Myocyte (in vitro differentiated cells): ENCODE measurements at regions not wholly inside any gene's neighbourhood (a gene's known extent, or its start where the extent isn't known, plus 50 kb on each side); places are given as distances from the start of the nearest gene placed in this dataset.
"Not testable (repeated sequence)": the region's sequence is repeated elsewhere in the genome, so short reads cannot be mapped to it uniquely, and the experiment has no call there.

ENCODE experiments used
- DNase-seq: peaks from one replicate; pipeline ENCODE4 v3.0.0-alpha.2; 2012; ENCODE audit warnings: low read depth

DNA sequence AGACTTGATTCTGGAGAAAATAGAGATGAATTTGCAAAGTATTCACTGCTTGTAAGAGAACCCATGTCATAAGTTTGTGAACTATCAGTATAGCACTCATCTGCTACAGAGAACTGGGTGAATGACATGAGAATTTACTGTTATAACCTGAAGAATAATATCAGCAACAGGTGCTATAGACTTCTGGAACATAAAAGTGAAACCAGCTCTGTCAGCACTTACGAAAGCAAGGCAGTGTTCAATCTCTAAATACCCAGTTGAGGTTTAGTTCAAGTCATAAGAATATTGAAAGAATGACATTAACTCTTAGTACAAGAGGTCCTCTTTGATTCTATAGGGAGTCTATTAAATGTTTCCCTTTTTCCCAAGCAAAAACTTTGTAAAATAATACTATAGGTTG is 232.9 kb upstream of the ANKRD50 start:
- no peak for DNase-seq

DNA sequence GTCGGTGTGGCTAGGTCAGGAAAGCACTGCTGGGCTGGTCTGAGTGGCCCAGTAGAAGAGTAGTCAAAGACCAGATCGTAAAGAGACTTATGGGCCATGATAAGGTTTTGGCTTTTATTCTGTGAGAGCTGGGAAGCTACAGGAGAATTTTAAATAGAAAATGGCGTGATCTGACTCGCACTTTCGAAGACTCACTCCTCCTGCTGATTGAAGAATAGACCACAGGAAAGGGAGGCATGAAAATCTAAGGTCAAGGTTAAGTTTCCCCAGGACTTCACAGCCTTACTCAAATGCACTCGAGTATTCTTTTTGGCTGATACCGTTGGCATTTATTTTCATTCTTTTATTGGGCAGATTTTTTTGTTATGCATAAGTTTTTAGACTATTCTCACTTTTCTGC is 231.4 kb upstream of the ANKRD50 start:
- DNase-seq, result no peak

DNA sequence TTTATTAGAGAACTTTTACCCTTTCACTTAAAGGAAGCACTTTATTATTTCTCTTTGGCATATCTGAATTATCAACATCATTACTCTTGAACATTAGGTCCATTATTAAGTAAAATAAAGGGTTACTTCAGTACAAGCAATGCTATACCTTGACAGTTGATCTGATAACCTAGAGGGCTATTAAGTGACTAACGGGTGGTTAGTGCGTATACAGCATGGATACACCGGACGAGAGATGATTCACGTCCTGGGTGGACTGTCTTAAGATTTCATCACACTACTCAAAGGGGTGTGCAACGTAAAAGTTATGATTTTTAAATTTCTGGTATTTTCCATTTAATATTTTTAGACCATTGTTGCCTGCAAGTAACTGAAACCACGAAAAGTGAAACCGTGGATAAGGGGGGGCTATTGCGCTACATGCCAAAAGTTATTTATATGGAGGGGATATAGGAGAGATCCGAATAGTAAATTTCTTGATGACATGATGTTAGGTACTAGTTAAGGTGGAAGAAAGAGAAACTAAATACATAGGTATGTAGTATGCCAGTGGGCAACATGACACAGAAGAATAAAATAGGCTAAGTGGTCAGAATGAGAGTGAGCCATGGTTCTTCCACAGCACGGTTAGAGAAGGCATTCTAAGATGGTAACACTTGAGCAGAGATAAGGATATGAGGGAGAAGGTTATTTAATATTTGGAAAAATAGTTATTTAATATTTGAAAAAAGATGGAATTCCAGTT is 230.8 kb upstream of the ANKRD50 start:
- no peak for DNase-seq

DNA sequence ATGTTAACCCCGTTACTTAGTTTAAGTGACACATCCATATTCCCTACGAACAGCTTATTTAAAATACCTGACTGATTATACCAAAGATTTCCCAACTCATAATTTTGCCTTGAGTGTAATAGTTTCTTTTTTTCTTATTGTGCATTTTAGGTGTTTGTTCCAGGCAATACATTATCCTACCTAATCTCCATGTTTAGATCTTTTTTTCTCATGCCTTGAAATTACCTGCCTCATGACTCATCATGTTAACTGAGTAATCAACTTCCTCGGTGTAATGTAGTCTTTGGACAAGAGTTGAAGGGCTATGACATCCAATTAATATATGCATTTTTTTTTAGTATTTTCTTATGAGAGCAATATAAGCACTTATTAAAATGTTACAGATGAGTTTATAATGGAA is 228.7 kb upstream of the ANKRD50 start:
- DNase-seq, result no peak

DNA sequence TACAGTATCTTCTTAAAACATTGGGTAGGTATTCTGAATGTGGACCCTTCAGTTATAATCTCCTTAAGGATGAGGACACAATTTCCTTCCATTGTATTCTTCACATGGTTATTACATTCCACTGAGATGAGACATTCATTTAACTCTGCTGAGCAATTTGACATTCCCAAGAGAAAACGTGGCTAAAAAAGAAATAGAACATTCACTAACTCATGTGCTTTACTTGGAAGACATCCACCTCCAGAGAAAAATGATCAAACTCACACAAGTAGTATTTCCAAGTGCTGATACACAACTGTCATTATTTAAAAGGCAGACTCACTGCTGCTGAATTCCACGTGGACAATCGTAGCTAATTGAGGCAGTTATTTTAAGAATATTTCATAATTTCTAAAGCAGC is 227.9 kb upstream of the ANKRD50 start:
- peak; percentile 92 for DNase-seq

DNA sequence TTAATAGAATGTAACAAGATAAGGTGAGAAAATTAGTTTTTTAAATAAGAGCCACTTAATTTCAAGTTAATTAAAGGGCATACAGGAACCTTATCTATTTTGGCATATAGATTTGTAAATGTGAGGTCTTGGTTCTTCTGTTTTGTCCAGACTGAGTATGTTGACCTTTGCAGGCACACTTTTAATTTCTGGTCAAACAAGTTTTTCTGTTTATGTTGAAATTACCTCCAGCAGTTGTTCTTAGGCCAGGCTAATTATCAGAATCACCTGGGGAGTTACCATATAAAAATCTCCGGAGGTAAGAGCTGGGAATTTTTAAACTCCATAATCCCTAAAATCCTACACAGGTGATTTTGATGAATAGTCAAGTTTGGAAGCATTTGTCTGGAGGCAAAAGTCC is 227.4 kb upstream of the ANKRD50 start:
- DNase-seq, result no peak

- no peak for DNase-seq
These were observed 226.3 kb upstream of the ANKRD50 start for GRCh38 chr4:124938836-124939235.

- peak; percentile 35 for DNase-seq
These were observed 225.5 kb upstream of the ANKRD50 start for GRCh38 chr4:124937993-124938392.

DNA sequence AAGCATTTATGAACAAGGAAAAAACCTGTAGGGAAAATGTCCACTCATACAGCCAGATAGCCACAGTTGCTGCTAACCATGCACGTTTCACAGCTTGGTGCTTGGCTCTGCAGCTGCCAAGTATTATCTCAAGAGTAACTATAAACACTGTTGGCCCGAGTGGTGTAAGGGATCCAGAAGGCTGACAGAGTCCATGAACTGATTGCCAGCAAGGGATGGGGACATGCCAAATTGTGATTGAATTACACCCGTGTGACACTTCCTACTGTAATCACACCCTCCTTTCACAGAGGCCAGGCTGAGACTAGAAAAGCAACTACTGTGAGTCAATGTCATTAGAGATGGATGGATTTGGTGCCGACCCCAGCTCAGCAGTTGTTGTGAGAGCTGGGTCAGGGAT is 223.9 kb upstream of the ANKRD50 start:
- peak; percentile 97 for DNase-seq

DNA sequence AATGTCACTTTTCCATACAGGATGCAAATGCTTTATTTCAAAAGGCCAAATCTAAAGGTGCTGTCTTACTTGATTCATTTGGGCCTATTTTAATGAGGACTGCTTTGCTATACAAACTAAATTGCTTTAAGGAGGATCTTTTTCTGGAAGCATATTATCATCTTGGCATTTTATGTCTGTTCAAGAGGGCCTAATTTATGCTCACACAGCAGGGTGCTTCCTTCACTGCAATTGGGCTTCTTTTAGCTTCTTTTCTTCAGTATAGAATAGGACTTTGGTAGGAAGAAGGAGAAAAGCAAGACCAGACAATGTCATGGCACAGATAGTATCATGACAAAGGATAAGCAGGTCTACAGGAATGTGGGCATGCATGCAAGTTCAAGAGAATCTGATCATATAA is 222.4 kb upstream of the ANKRD50 start:
- DNase-seq, result no peak

DNA sequence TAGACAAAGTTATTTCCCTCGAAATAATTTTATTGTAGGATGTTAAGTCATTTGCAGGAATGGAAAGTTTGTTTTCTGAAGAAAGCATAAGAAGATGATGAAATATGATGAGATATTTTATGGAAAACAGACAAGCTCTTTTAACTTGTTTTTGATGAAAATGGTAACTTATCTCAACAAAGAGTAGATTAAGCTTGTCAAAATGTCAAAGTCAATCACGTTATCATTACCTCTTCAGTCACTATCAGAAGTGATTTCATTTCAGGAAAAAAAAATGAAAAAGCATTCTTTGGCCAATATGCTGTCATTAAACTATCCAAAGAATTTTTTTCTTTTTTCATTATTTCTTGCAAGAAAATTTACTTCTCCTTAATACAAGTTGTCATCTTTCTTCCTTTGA is 221.0 kb upstream of the ANKRD50 start:
- DNase-seq, result no peak

- DNase-seq, result no peak
These were observed 219.9 kb upstream of the ANKRD50 start for GRCh38 chr4:124932447-124932846.

DNA sequence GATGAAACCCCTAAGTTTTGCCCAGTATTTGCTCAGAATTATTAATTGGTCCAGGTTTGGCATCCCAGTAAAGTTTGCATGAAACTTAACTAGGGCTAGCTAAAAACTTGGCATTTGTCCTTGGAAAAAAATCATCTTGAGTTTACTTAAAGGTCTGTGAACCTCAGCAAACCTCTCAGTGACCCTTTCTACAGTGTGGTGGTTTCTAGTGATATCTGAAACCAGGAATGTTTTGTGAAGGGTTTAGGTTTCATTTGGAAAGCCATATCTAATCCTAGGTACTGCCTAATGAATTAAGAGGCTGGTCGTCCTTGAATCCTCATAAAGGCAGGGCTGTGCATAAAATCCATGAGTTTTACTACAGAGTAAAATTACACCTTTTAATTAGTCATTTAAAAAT is 218.5 kb upstream of the ANKRD50 start:
- peak; percentile 73 for DNase-seq

- not testable (repeated sequence) for DNase-seq
These were observed 210.2 kb upstream of the ANKRD50 start for GRCh38 chr4:124922748-124923147.

DNA sequence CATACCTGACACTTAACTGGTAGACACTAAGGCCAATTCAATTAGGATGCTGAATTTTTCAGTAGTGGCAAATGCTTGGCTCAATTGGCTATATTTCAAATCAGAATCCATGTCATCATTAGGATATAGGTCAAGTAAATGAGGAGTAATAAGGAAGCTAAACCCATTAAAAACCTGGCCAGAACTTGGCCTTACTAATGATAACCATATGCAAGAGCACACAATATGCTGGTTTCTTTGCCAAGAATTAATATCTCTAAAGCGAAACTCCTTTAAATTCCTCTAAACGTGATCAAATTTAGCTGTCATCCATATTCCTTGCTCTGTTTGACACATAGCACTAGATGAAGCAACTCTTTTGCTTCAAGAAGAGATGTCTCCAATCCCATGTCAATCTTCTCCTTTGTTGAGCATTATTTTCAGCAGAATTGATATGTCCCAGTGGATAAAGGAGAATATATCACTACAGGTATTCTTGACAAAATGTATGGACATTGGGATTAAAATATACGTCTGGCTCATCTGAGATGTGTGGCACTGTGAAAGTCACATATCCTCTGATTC is 206.1 kb upstream of the ANKRD50 start:
- no peak for DNase-seq

DNA sequence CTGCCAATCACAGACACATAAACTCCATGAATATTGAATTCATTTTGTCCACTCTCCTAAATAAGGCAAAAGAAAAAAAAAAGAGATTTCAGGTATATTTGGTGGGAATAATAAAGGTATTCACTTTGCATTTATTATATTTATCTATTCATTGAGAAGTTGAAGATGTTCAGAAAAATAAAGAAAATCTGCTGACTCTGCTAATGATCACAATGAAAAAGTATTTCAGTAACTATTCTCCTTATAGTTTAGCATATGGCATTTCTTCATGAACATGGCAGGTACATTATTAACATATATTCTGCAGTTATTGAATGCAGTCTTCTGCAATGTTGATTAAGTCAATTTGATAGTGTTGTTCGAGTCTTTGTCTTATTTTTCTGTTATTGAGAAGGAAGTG is 202.5 kb upstream of the ANKRD50 start:
- DNase-seq, result no peak

- no peak for DNase-seq
These were observed 200.7 kb upstream of the ANKRD50 start for GRCh38 chr4:124913237-124913636.

GRCh38 chr4:124910327-124910726 is 197.8 kb upstream of the ANKRD50 start:
- DNase-seq, result no peak

GRCh38 chr4:124907881-124908280 is 195.3 kb upstream of the ANKRD50 start:
- DNase-seq, result peak; percentile 44

GRCh38 chr4:124905441-124905840 is 192.9 kb upstream of the ANKRD50 start:
- no peak for DNase-seq

- no peak for DNase-seq
These were observed 192.3 kb upstream of the ANKRD50 start for GRCh38 chr4:124904723-124905388.

- peak; percentile 98 for DNase-seq
These were observed 191.6 kb upstream of the ANKRD50 start for GRCh38 chr4:124903995-124904722.
